Activated CD4-positive, alpha-beta T cell treated with anti-CD3 and anti-CD28 coated beads, Interleukin-2, amount 50 U/mL, for 24 hours (primary cell): ENCODE measurements at regions not wholly inside any gene's neighbourhood (a gene's known extent, or its start where the extent isn't known, plus 50 kb on each side); places are given as distances from the start of the nearest gene placed in this dataset.

Experiments used
- DNase-seq, 2 donors: peaks; one replicate each; pipeline ENCODE4 v3.0.0-alpha.2; 2020; ENCODE audit warnings: low read depth in 1 of 2, low spot score in 1 of 2

DNA sequence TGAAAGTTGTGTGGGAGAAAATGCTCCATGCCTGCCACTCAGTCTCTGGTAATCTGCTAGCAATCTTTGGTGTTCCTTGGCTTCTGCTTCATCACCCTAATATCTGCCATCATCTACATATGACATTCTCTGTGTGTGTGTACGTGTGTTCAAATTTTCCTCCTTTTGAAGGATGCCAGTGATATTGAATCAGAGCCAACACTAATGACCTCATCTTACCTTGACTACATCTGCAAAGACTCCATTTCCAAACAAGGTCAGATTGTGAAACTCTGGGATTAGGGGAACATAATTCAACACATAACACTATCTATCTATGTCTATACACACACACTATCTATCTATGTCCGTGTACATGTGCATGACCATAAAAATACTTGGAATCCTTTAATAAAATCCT, 81.4 kb upstream of the IRS2 start:
- no peak for DNase-seq

- no peak for DNase-seq
Observed at GRCh38 chr13:109862627-109863026, 76.2 kb upstream of the IRS2 start.

DNA sequence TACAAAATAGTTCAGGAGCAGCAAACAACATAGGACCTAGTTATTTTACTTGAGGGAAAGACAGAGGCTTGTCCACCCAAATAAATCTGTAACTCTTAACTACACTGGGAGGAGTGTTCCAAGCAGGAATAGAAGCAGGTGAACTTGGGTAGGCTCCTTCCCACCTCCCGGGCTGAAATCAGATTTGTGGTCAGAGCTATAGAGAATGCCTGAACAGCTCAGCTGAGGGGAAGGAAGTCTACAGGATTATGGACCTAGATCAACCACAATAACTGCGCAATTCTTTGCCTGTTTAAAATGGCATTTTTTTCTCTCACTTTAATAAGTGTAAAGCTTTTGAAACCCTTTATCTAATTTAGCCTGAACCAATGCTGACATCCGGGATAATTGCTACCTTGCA, 73.5 kb upstream of the IRS2 start:
- no peak for DNase-seq

- DNase-seq = no peak
Observed at GRCh38 chr13:109859216-109859835, 72.9 kb upstream of the IRS2 start.

DNA sequence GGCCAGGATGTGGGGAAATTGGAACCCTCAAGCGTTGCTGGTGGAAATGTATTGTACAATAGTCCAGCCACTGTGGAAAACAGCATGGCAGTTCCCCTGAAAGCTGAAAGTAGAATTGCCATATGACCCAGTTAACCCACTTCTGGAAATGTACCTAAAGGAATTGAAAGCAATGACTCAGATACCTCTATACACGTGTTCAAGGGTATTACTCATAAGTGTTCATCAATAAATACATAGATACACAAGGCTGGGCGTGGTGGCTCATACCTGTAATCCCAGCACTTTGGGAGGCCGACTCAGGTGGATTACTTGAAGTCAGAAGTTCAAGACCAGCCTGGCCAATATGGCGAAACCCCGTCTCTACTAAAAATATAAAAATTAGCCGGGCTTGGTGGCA, 71.9 kb upstream of the IRS2 start:
- no peak for DNase-seq

- no peak for DNase-seq
Observed at GRCh38 chr13:109857803-109858202, 71.4 kb upstream of the IRS2 start.

DNA sequence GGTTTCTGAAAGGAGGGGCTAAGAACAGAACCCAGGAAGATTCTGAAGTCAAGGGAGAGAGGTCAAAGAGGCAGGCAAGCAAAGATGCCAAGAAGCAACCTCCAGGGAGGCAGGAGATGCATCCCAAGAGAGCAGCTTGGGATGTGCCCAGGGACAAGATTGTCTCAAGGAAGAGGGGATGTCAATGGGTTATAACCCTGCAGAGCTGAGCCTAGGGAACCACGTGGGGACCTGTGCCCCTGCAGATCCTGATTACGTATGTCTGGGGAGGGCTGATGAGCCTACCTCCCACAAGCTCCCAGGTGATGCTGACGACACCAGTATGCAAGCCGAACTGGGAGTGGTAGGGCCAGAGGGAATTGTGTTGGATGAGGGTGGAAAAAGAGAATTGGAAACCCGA, 70.9 kb upstream of the IRS2 start:
- DNase-seq = no peak

DNA sequence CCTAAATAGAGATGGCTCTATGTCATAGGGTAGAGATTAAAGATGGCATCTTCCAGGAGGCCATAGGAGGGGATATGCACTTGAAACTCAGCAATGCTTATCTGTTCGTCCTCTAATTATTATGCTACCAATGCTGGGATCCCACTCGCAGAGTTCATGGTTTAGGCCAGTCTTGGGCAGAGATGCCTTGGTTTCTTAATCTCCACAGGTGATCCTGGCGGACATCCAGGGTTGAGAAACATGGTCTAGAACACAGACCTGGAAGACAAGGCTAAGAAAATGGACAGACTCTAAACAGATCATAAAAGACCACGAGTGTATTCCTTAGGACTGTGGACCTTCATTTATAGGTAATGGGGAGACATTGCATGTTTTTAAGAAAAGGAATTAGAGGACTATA, 70.0 kb upstream of the IRS2 start:
- no peak for DNase-seq

DNA sequence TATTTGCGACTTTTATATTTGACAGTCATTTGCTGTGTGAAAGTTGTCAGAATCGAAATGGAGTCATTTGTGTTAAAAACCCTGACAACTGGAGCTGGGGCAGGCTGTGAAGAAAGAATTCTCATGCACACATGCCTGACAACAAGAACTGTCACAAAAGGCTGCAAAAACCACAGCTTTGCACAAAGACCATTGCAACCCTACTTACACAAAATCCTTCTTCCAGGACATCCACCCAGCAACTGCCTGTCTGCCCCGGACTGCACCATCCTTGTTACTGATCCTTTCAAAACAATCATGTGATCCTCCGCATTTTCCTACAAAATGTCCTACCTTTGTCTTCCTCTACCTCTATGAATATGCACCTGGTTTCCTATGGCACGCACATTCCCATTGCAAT, 66.8 kb upstream of the IRS2 start:
- no peak for DNase-seq

GRCh38 chr13:109846185-109846584, 59.8 kb upstream of the IRS2 start:
- DNase-seq = no peak

DNA sequence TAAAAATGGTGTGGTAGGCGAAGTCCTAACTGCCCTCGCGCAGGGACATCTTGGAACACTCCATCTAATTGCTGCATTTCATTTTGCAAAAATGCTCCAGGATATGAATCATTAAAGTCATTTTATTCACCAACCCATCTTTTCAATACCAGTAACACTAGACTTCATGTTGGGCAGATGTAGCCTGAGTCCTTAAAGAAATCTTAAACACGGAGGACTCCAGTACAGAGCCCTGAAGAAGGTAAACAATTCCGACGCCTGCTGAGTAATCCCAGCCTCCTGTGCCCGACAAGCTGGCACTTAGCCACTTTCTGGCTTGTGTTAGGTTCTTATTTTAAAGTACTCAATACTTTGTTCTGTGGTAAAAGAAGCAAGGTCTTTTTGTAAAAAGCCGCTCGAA, 58.0 kb upstream of the IRS2 start:
- DNase-seq = no peak

DNA sequence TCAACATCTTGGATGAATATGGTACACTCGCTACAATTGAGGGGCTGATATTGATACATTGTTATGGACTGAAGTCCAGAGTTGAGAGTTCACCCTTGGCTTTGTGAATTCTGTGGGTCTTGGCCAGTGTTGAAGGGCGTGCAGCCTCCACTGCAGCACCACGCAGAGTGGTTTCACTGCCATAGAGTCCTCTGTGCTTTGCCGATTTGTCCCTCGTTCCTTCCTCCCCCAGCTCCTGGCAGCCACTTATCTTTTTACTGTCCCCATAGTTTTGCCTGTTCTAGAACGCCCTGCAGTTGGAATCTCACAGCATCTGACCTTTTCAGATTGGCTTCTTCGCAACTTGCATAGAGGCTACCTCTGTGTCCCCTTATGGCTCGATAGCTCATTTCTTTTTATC, 57.3 kb upstream of the IRS2 start:
- no peak for DNase-seq

DNA sequence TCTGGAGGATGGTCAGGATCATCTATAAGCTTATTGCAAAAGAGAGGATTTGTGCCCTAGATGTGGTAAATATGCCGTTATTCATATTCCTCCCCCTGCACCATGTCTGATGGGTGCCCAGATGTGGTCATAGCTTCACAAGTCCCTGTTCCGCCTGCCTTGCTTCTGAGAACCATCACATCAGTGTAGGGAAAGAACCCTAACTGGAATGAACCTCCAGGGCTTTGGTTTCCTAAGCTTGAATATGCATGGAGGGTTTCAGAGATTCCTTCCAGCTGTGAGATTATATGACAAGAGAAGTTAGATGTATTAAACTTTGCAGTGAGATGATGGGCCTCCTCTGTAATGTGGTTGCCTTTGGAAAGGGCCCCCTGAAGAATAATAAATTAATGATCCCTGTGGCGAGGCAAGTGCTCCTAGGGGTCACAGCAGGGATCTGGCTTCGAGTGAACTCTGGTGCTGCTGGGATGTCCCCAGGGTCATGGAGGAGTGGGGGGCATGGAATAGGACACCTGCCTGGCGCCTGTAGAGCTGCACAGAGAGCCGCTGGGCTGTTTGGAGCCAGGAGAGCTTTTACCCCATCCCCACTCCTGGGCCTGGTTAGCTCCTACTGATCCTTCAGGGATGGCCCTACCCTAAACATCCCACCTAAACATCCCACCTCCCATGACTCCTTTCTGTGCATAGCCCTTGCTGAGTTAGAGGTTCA, 56.0 kb upstream of the IRS2 start:
- DNase-seq = no peak

DNA sequence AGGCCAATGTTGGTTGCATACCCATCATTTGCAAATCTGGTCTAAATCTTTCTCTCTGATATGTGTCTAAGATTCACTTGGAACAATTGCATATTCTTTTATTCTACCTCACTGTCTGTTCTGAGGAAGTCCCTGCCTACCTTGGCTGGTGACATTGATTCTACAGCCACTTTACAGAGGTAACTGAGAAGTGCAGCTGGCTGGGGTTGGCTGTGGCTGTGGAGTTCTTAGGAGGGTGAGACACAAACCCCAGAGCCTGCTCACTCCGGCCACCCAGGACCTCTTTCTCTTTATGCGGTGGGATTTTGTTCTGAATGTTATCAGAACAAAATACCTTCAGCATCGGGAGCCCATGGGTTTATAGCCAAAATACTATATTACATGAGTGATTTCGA, 54.5 kb upstream of the IRS2 start:
- no peak for DNase-seq

- peak in 1 of 2 donors; percentile 25 for DNase-seq
Observed at GRCh38 chr13:109840201-109840892, 54.0 kb upstream of the IRS2 start.

DNA sequence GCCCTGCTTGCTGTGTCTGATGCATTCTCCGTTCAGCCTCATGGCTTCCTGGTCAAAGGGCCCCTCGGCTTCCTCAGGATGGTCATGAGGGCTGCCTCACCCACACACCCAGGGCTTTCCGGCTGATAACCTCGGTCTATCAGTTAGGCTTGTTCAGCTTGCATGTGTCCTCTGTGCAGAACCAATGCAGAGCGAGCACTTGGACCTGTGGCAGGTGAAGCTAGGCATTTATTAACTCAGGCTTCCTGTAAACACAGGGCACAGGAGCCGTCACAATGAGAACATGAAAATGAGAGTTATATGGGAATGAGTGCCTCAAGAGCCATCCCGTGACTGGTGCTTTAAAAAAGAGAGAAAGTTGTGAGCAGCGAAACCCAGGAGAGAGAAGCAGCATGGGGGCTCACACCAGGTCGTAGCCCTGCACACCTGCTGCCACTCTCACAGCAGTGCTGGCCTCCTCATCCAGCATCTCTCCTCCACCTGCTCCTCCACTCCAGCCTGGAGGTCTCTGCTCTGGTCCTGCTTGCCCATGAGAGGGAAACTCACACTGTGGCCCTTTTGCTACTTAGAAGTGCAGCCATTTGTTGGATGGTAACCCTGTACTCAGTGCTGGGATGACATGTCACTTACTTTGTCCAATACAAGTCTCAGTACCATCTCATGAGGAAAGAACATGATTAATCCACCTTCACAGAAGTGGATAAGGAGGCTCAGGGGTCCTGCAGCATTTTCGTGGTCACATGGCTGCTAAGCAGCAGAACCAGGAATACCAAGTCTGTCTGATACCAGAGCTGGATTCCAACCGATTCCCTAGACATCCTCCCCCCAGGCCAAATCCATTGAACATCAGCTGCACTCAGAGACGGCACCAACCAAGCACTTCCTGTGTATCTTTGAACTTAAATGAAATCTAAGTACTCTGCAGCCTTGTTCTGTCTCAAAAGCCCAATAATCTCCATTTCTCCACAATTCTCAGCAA, 50.5 kb upstream of the IRS2 start:
- DNase-seq = no peak
